OCI-LY1 (cell line): ENCODE measurements at regions not wholly inside any gene's neighbourhood (a gene's known extent, or its start where the extent isn't known, plus 50 kb on each side); places are given as distances from the start of the nearest gene placed in this dataset.

Experiments
- H2AFZ ChIP-seq: fragments of 200-600 bp; sonication (generic), shearing (Covaris generic); 2 replicates; pipeline ENCODE4 v1.6.0; 2014; ENCODE audit warnings: antibody characterized with exemption, mild to moderate bottlenecking, low read length
- H3F3A ChIP-seq: fragments of 200-600 bp; sonication (generic), shearing (Covaris generic); 2 replicates; pipeline ENCODE4 v1.6.0; 2014; ENCODE audit warnings: mild to moderate bottlenecking, antibody characterized with exemption, low read length, moderate library complexity; ENCODE audit not compliant: insufficient read depth
- H3K27ac ChIP-seq: fragments of 200-600 bp; sonication (generic); 2 replicates; pipeline ENCODE4 v1.5.1; 2014; ENCODE audit warnings: low read length, mixed run types, mild to moderate bottlenecking, low read depth; ENCODE audit not compliant: poor library complexity, severe bottlenecking
- H3K27me3 ChIP-seq: fragments of 200-600 bp; sonication (generic); 2 replicates; pipeline ENCODE4 v1.6.0; 2014; ENCODE audit warnings: antibody characterized with exemption, mild to moderate bottlenecking, low read length, moderate library complexity; ENCODE audit not compliant: insufficient read depth
- H3K36me3 ChIP-seq: fragments of 200-600 bp; sonication (generic); 2 replicates; pipeline ENCODE4 v1.6.1; 2014; ENCODE audit warnings: mild to moderate bottlenecking, antibody characterized with exemption, low read length, moderate library complexity, mixed read lengths; ENCODE audit not compliant: insufficient read depth
- H3K4me1 ChIP-seq: fragments of 200-600 bp; sonication (generic); 2 replicates; pipeline ENCODE4 v1.5.1; 2014; ENCODE audit warnings: mild to moderate bottlenecking, low read length, moderate library complexity; ENCODE audit not compliant: insufficient read depth, severe bottlenecking
- H3K4me2 ChIP-seq: fragments of 200-600 bp; sonication (generic), shearing (Covaris generic); 2 replicates; pipeline ENCODE4 v1.6.1; 2014; ENCODE audit warnings: low read length
- H3K4me3 ChIP-seq: fragments of 200-600 bp; sonication (generic); 2 replicates; pipeline ENCODE4 v1.5.1; 2014; ENCODE audit warnings: low read length, low read depth, mild to moderate bottlenecking, mixed read lengths; ENCODE audit not compliant: poor library complexity, severe bottlenecking
- H3K79me2 ChIP-seq: fragments of 200-600 bp; shearing (Covaris generic); 2 replicates; pipeline ENCODE4 v1.6.1; 2016; ENCODE audit warnings: mixed run types, low read length, mixed read lengths; ENCODE audit not compliant: insufficient read depth
- H3K9ac ChIP-seq: fragments of 200-600 bp; sonication (generic), shearing (Covaris generic); 2 replicates; pipeline ENCODE4 v1.6.1; 2014; ENCODE audit warnings: mild to moderate bottlenecking, low read length, mixed read lengths
- H3K9me2 ChIP-seq: fragments of 200-600 bp; sonication (generic), shearing (Covaris generic); 2 replicates; pipeline ENCODE4 v1.6.1; 2014; ENCODE audit warnings: low read depth, mild to moderate bottlenecking, low read length, mixed read lengths
- H3K9me3 ChIP-seq: fragments of 200-600 bp; shearing (Covaris generic); 2 replicates; pipeline ENCODE4 v1.6.1; 2014; ENCODE audit warnings: low read length, mixed read lengths
- H4K20me1 ChIP-seq: fragments of 200-600 bp; sonication (generic), shearing (Covaris generic); 2 replicates; pipeline ENCODE4 v1.6.0; 2016; ENCODE audit warnings: mild to moderate bottlenecking, low read length; ENCODE audit not compliant: insufficient read depth
- CTCF ChIP-seq: fragments of 200-600 bp; sonication (generic), shearing (Covaris generic); IDR thresholded peaks from 2 replicates; pipeline ENCODE4 v1.5.1; 2017; ENCODE audit warnings: mild to moderate bottlenecking, antibody characterized with exemption, low read length, moderate library complexity, mixed read lengths
- EZH2 ChIP-seq: fragments of 200-600 bp; sonication (generic), shearing (Covaris generic); IDR thresholded peaks from 2 replicates; pipeline ENCODE4 v1.8.0; 2017; ENCODE audit warnings: borderline replicate concordance, mixed run types, mild to moderate bottlenecking, antibody characterized with exemption, low read length, moderate library complexity, mixed read lengths

GRCh38 chr4:106615961-106616360 lies 247.4 kb upstream of the GIMD1 start:
- Histone ChIP-seq H3K4me1 (no peaks in the 10 kb centered on the region), H3F3A (no peaks in the 10 kb centered on the region), H3K4me3 (no peak overlapping the region), H4K20me1 (no peaks in the 10 kb centered on the region), H3K79me2 (no peaks in the 10 kb centered on the region), H3K36me3 (no peaks in the 10 kb centered on the region), H3K4me2 (no peak overlapping the region), H3K27ac (no peak overlapping the region), H3K27me3 (no peaks in the 10 kb centered on the region), H3K9me3 (no peaks in the 10 kb centered on the region), H2AFZ (no peak overlapping the region), H3K9me2 (no peaks in the 10 kb centered on the region), H3K9ac (no peak overlapping the region)
- no peak for TF ChIP-seq EZH2
- no peak for TF ChIP-seq CTCF

DNA sequence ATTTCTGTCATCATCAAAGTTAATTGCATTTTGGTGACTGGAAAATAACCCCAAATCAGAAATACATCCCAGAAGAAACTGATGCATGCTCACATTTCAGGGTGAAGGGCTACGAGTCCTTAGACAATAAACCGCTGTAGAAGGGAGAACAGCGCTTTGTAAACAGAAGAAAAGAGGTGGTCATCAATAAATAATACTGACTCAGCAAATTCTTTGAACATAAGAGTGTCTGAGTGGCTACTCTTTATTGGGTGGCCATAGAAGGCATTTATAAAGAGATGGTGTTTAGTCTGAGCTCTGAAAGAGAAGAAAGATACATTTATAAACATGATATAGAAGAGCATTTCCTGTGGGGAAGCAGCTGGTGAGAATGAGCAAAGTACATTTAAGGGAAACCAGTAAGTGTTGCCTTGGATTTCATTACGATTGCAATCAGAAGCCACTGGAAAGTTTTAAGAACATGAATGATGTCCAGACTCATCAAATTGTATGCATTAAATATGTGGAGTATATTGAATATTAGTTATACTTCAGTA lies 246.9 kb upstream of the GIMD1 start:
- no peaks in the 10 kb centered on the region for H3K36me3 ChIP-seq
- H3K27ac ChIP-seq: no peak overlapping the region
- H3K27me3 ChIP-seq: no peaks in the 10 kb centered on the region
- no peaks in the 10 kb centered on the region for H3K79me2 ChIP-seq
- H3K9ac ChIP-seq: no peak overlapping the region
- no peaks in the 10 kb centered on the region for H3K9me2 ChIP-seq
- H3K4me3 ChIP-seq: no peak overlapping the region
- H2AFZ ChIP-seq: no peak overlapping the region
- TF ChIP-seq EZH2 (no peak), CTCF (no peak)
- H3K4me2 ChIP-seq: no peak overlapping the region
- no peaks in the 10 kb centered on the region for H3K4me1 ChIP-seq
- H3K9me3 ChIP-seq: no peaks in the 10 kb centered on the region
- H3F3A ChIP-seq: no peaks in the 10 kb centered on the region
- H4K20me1 ChIP-seq: no peaks in the 10 kb centered on the region

DNA sequence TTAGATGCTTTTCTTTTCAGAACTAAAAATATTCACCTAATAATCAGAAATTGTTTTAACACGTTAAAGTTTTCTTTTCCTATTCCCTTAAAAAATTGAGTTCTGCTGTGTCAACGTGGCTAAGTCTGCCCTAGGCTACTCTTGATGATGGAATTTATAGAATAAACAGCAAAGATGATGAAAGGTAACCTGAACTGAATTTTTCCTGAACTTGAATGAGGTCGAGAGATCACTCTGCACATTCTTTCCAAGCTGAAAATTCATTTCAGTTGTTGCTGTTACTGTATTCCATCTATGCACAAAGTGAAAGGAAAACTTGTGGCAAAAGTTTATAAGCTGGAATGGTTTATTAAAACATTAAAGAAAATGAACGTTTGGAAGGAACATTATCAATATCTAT lies 245.9 kb upstream of the GIMD1 start:
- no peaks in the 10 kb centered on the region for H3K27me3 ChIP-seq
- no peak overlapping the region for H3K9ac ChIP-seq
- no peaks in the 10 kb centered on the region for H3K4me1 ChIP-seq
- no peak overlapping the region for H3K27ac ChIP-seq
- H3K4me2 ChIP-seq: no peak overlapping the region
- H3K4me3 ChIP-seq: no peak overlapping the region
- H3K9me2 ChIP-seq: no peaks in the 10 kb centered on the region
- H4K20me1 ChIP-seq: no peaks in the 10 kb centered on the region
- H3K79me2 ChIP-seq: no peaks in the 10 kb centered on the region
- H3K36me3 ChIP-seq: no peaks in the 10 kb centered on the region
- H3F3A ChIP-seq: no peaks in the 10 kb centered on the region
- H2AFZ ChIP-seq: no peak overlapping the region
- H3K9me3 ChIP-seq: no peaks in the 10 kb centered on the region
- TF ChIP-seq CTCF (no peak), EZH2 (no peak)
